Keratinocyte (primary cell): ENCODE measurements at regions not wholly inside any gene's neighbourhood (a gene's known extent, or its start where the extent isn't known, plus 50 kb on each side); places are given as distances from the start of the nearest gene placed in this dataset.

ENCODE experiments used
- EZH2 ChIP-seq: IDR thresholded peaks from one replicate; pipeline ENCODE4 v1.6.1; 2012; ENCODE audit warnings: inconsistent platforms, mild to moderate bottlenecking, low read length, moderate library complexity
- TF ChIP-seq, protein P1 (sequence below), 3 experiments: IDR thresholded peaks in 1 of 3; conservative IDR thresholded peaks in 1 of 3; optimal IDR thresholded peaks in 1 of 3; 2 replicates in 2 of 3; 3 replicates in 1 of 3; pipeline versions ENCODE3 to v1.5.1; 2011; ENCODE audit warnings: low read length in 3 of 3, mild to moderate bottlenecking in 3 of 3, moderate library complexity in 2 of 3, control low read depth in 1 of 3, inconsistent platforms in 1 of 3; ENCODE audit not compliant: insufficient read depth in 2 of 3; ENCODE audit errors: extremely low read depth in 1 of 3

DNA sequence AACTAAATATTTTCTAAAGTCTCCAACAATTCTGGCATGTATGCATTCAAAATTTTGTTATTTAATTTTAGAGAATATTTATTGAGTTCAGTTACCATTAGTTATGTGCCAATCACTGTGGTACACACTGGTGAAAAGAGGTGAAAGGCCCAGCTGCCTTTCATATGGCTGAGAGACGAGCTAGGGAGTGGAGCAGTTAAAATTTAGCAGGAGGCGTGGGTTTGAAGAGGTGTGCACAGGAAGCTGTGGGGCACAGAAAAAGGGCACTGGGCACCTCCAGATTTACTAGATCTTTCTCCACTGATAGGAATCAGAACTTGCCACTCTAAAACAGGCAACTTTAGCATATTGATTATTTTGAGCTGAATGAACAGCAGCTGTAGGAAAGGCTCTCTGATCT, 347.1 kb downstream of the CD83 start:
- TF ChIP-seq, protein P1, sequence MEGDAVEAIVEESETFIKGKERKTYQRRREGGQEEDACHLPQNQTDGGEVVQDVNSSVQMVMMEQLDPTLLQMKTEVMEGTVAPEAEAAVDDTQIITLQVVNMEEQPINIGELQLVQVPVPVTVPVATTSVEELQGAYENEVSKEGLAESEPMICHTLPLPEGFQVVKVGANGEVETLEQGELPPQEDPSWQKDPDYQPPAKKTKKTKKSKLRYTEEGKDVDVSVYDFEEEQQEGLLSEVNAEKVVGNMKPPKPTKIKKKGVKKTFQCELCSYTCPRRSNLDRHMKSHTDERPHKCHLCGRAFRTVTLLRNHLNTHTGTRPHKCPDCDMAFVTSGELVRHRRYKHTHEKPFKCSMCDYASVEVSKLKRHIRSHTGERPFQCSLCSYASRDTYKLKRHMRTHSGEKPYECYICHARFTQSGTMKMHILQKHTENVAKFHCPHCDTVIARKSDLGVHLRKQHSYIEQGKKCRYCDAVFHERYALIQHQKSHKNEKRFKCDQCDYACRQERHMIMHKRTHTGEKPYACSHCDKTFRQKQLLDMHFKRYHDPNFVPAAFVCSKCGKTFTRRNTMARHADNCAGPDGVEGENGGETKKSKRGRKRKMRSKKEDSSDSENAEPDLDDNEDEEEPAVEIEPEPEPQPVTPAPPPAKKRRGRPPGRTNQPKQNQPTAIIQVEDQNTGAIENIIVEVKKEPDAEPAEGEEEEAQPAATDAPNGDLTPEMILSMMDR (optimal IDR thresholded peaks at IDR 0.05 in 1 of 3, IDR thresholded peaks at IDR 0.05 in 1 of 3, conservative IDR thresholded peaks at IDR 0.05 in 1 of 3; ENCODE audit: extremely low read depth in 1 of 3, insufficient read depth in 2 of 3, low read length in 3 of 3) = no peak
- no peak for TF ChIP-seq EZH2
